ENCODE measurements at regions not wholly inside any gene's neighbourhood (a gene's known extent, or its start where the extent isn't known, plus 50 kb on each side); places are given as distances from the start of the nearest gene placed in this dataset.

GRCh38 chrX:142828129-142828528 is 197.6 kb upstream of the SPANXN4 start:
- TF ChIP-seq RAD21 (IDR thresholded peaks at IDR 0.05; ENCODE audit: low read length) (no peak), CTCF (conservative IDR thresholded peaks at IDR 0.05; ENCODE audit: low read depth, low read length) (no peak), RCOR1 (IDR thresholded peaks at IDR 0.05; ENCODE audit: insufficient replicate concordance, low read length) (no peak), POLR2A (IDR thresholded peaks at IDR 0.05; ENCODE audit: low read depth, low read length) (no peak), MAZ (IDR thresholded peaks at IDR 0.05; ENCODE audit: borderline replicate concordance, low read depth, low read length) (no peak), MAFK (IDR thresholded peaks at IDR 0.05; ENCODE audit: low read depth, low read length) (no peak), CHD1 (IDR thresholded peaks at IDR 0.05; ENCODE audit: low read depth, low read length) (no peak), MXI1 (IDR thresholded peaks at IDR 0.05; ENCODE audit: borderline replicate concordance, low read depth, low read length) (no peak)
